Epithelial cell of esophagus (primary cell): ENCODE measurements at regions not wholly inside any gene's neighbourhood (a gene's known extent, or its start where the extent isn't known, plus 50 kb on each side); places are given as distances from the start of the nearest gene placed in this dataset.

ENCODE experiments used
- DNase-seq: peaks from one replicate; pipeline ENCODE4 v3.0.0; 2010; ENCODE audit warnings: low read depth
- H3K4me3 ChIP-seq: 2 replicates; pipeline ENCODE4 v1.5.1; 2011; ENCODE audit warnings: mild to moderate bottlenecking, low read length, control low read depth
- TF ChIP-seq, protein P1 (sequence below): IDR thresholded peaks from 2 replicates; pipeline ENCODE4 v1.5.1; 2011; ENCODE audit warnings: low read depth, mild to moderate bottlenecking, low read length, control low read depth, inconsistent platforms; ENCODE audit not compliant: insufficient read depth; ENCODE audit errors: missing control alignments

DNA sequence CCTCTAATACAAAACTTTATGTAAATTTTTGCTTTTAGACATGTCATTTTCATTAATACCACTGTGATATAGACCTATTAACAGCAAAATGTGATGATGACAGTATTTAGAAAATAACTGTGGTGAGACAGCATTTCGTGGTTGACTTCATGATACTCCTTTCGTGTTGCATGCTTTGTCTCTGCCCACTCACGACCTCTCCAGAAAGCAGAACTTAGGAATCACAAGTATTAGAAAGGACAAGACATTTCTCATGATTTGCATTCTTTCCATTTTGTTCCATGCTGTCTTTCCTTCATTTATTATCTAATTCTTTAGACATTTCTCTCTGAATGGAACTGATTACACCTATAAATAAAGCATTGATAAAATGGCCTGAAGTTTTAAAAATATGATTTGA lies 85.2 kb upstream of the POU3F3 start:
- H3K4me3 ChIP-seq: no peak overlapping the region
- TF ChIP-seq, protein P1, sequence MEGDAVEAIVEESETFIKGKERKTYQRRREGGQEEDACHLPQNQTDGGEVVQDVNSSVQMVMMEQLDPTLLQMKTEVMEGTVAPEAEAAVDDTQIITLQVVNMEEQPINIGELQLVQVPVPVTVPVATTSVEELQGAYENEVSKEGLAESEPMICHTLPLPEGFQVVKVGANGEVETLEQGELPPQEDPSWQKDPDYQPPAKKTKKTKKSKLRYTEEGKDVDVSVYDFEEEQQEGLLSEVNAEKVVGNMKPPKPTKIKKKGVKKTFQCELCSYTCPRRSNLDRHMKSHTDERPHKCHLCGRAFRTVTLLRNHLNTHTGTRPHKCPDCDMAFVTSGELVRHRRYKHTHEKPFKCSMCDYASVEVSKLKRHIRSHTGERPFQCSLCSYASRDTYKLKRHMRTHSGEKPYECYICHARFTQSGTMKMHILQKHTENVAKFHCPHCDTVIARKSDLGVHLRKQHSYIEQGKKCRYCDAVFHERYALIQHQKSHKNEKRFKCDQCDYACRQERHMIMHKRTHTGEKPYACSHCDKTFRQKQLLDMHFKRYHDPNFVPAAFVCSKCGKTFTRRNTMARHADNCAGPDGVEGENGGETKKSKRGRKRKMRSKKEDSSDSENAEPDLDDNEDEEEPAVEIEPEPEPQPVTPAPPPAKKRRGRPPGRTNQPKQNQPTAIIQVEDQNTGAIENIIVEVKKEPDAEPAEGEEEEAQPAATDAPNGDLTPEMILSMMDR: no peak
- no peak for DNase-seq

DNA sequence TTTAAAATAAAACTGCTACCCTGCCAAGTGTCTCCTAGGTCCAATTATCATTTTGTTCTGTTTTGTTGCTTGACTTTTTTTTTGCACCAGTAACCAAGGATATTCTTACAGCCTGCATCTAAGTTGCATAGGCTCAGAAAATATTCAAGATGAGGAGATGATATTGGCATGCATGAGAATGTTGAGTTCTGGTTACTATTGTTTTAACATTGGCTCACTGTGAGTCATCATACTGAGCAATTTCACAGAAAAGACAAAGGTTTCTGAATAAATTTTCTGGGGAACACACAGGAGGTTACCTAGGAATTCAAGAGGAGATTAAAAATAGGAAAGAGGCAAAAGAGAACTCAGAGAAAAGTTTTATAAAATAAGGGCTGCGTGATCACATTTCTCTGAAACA lies 84.8 kb upstream of the POU3F3 start:
- peak; percentile 17 for DNase-seq
- no peak overlapping the region for H3K4me3 ChIP-seq
- TF ChIP-seq, protein P1: no peak

DNA sequence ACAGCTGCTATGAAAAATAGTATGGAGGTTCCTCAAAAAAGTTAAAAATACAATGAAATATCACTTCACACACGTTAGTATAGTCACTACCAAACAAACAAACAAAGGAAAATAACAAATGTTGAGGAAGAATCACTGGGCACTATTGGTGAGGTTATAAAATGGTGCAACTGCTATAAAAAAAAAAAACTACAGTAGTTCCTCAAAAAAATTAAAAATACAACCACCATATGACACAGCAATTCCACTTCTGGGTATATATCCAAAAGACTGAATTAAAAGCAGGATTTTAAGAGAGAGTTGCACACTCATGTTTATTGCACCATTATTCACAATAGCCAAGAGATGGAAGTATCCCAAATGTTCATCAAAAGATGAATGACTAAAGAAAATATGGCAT lies 80.9 kb upstream of the POU3F3 start:
- no peak overlapping the region for H3K4me3 ChIP-seq
- TF ChIP-seq, protein P1: no peak
- no peak for DNase-seq

DNA sequence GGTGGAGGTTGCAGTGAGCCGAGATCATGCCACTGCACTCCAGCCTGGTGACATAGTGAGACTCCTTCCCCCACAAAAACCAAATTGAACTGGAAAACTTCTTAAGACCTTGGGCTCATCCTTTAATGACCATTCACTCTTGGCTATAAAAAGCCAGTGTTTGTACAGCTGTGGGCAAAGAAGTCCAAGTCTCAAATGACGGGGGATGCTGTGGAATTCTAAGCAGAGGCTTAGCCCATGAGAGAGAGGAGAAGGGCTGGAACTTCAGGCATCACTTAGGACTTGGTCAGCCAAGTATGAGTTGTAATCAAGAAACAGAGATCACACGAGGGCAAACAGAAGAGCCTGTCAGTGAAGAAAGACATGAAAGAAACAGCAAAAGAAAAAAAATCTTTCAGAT lies 79.3 kb upstream of the POU3F3 start:
- no peak for DNase-seq
- no peak overlapping the region for H3K4me3 ChIP-seq
- TF ChIP-seq, protein P1: no peak

DNA sequence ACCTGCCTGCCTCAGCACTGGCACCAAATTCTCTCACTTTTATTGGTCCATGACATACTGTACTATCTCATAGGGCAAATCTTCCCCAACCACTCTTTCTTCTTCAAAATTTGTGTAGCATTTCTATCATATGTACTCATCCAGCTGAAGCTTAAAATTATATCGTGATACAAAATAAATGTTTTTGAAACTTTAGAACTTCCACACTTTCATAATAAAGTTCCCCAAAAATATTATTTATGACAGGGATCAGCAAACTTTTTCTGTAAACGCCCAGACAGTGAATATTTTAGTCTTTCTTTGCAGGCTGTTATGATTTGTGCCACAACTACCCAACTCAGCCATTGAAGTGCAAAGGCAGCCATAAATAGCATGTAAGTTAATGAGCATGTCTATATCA lies 76.2 kb upstream of the POU3F3 start:
- H3K4me3 ChIP-seq: no peak overlapping the region
- TF ChIP-seq, protein P1: no peak
- no peak for DNase-seq

DNA sequence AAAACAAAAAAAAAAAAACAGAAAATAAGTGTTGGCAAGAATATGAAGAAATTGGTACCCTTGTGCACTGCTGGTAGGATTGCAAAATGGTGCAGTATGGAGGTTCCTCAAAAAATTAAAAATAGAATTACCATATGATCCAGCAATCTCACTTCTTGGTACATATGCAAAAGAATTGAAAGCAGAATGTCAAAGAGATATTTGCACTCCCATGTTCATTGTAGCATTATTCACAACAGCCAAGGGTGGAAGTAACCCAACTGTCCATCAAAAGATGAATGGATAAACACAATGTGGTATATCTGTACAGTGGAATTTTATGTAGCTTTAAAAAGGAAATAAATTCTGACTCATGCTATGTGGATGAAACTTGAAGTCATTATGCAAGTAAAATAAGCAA lies 72.8 kb upstream of the POU3F3 start:
- DNase-seq: no peak
- H3K4me3 ChIP-seq: no peak overlapping the region
- TF ChIP-seq, protein P1: no peak

DNA sequence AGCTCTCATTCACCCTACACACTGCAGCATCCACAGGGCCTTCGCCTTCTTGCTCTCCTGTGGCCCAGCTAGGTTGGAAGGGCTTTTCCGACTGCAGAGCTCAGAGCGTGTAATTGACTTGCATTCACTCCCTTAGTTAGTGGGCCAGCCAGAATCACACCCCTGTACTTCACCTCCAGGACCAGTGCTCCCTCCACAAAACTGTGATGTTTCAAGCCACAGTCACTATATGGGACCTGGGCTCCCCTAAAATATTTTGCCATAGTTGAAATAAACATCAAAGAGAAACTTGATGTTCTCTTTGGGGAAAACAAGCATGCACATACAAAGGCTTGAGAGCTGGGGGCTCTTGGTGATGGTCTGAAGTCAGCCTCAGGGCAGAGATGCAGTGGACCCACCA lies 69.7 kb upstream of the POU3F3 start:
- no peak overlapping the region for H3K4me3 ChIP-seq
- no peak for DNase-seq
- TF ChIP-seq, protein P1: no peak
